HCT116 (cell line): ENCODE measurements at regions not wholly inside any gene's neighbourhood (a gene's known extent, or its start where the extent isn't known, plus 50 kb on each side); places are given as distances from the start of the nearest gene placed in this dataset.

Experiments used
- ATAC-seq: fragments of 200-7000 bp; cut with Tn5 transposase; 2 replicates; pipeline ENCODE4 v1.9.1; 2020; ENCODE audit warnings: mild to moderate bottlenecking, moderate library complexity
- BruUV-seq: library from RNA; stranded (reverse); fragments of 400-500 nt; replicated peaks from 2 replicates; lab custom pipeline; 2021; lab: Mats Ljungman, UMichigan
- CTCF ChIA-PET: fragments of 300-600 bp; sonication (Branson Sonifier 250); formaldehyde crosslinking; loops from one replicate; lab custom pipeline; 2021; ENCODE audit warnings: antibody characterized with exemption; lab: Charles Lee
- POLR2A ChIA-PET: fragments of 300-600, 350-600 bp; sonication (Branson Sonifier 250); formaldehyde crosslinking; loops from one replicate; lab custom pipeline; 2021; ENCODE audit warnings: antibody characterized with exemption; lab: Charles Lee
- RAD21 ChIA-PET, 2 experiments: fragments of 300-600 bp; sonication (Branson Sonifier 250); formaldehyde crosslinking; loops; one replicate each; lab custom pipeline; 2023; ENCODE audit warnings: low total read pairs in 2 of 2; ENCODE audit not compliant: uncharacterized antibody in 2 of 2, unreplicated experiment in 2 of 2, low non-redundant PET in 1 of 2; lab: Charles Lee
- DNase-seq: peaks from one replicate; pipeline ENCODE4 v3.0.0-alpha.2; 2010; ENCODE audit warnings: low read depth, low spot score
- H2AFZ ChIP-seq: fragments of 200-600 bp; shearing (Covaris generic), sonication (generic); 2 replicates; pipeline ENCODE4 v1.6.1; 2017; ENCODE audit warnings: low read depth, mixed run types, mixed read lengths, antibody characterized with exemption, low read length; ENCODE audit not compliant: poor library complexity, severe bottlenecking
- H3K27ac ChIP-seq: 2 replicates; pipeline ENCODE4 v1.5.1; 2012; ENCODE audit warnings: low read depth, low read length
- H3K27me3 ChIP-seq: fragments of 200-600 bp; sonication (generic); 2 replicates; pipeline ENCODE4 v1.6.1; 2016; ENCODE audit warnings: mixed run types, low read length, mixed read lengths; ENCODE audit not compliant: insufficient read depth
- H3K36me3 ChIP-seq, 2 experiments: fragments of 200-500 bp in 1 of 2; fragments of 200-600 bp in 1 of 2; sonication (Bioruptor generic) in 1 of 2; sonication (generic) in 1 of 2; 2 replicates each; pipeline versions ENCODE4 v1.5.1 to v1.6.1; 2014 to 2016; ENCODE audit warnings: low read length in 2 of 2, inconsistent platforms in 1 of 2, mixed read lengths in 1 of 2, mixed run types in 1 of 2; ENCODE audit not compliant: insufficient read depth in 2 of 2, control insufficient read depth in 1 of 2
- H3K4me1 ChIP-seq, 2 experiments: fragments of 200-600 bp in 1 of 2; sonication (generic) in 1 of 2; 2 replicates each; pipeline versions ENCODE4 v1.5.1 to v1.6.1; 2012 to 2017; ENCODE audit warnings: low read length in 2 of 2, inconsistent platforms in 1 of 2, mild to moderate bottlenecking in 1 of 2, mixed read lengths in 1 of 2, mixed run types in 1 of 2, moderate library complexity in 1 of 2; ENCODE audit not compliant: insufficient read depth in 2 of 2, control insufficient read depth in 1 of 2
- H3K4me2 ChIP-seq: fragments of 200-600 bp; sonication (generic); 2 replicates; pipeline ENCODE4 v1.6.1; 2017; ENCODE audit warnings: mixed run types, low read length, mixed read lengths
- H3K4me3 ChIP-seq, 2 experiments: fragments of 200-600 bp in 1 of 2; sonication (generic) in 1 of 2; replicated peaks in 1 of 2; 2 replicates each; pipeline ENCODE4 v1.5.1; 2011 to 2016; ENCODE audit warnings: low read length in 2 of 2, control low read depth in 1 of 2, low read depth in 1 of 2, mild to moderate bottlenecking in 1 of 2, mixed read lengths in 1 of 2, mixed run types in 1 of 2
- H3K79me2 ChIP-seq: fragments of 200-600 bp; sonication (generic); 2 replicates; pipeline ENCODE4 v1.6.1; 2017; ENCODE audit warnings: mild to moderate bottlenecking, mixed run types, low read length, moderate library complexity, mixed read lengths; ENCODE audit not compliant: insufficient read depth
- H3K9ac ChIP-seq: fragments of 200-600 bp; sonication (generic); 2 replicates; pipeline ENCODE4 v1.6.1; 2016; ENCODE audit warnings: low read length, mixed read lengths
- H3K9me2 ChIP-seq: fragments of 200-600 bp; sonication (generic), shearing (Covaris generic); 2 replicates; pipeline ENCODE4 v1.6.1; 2017; ENCODE audit warnings: mixed run types, mild to moderate bottlenecking, moderate library complexity; ENCODE audit not compliant: insufficient read depth
- H3K9me3 ChIP-seq, 2 experiments: fragments of 200-500 bp in 1 of 2; fragments of 200-600 bp in 1 of 2; sonication (Bioruptor generic) in 1 of 2; sonication (generic) in 1 of 2; 2 replicates each; pipeline ENCODE4 v1.6.1; 2014 to 2017; ENCODE audit warnings: low read length in 2 of 2, mixed read lengths in 2 of 2, inconsistent platforms in 1 of 2, low read depth in 1 of 2, mild to moderate bottlenecking in 1 of 2, mixed run types in 1 of 2, moderate library complexity in 1 of 2; ENCODE audit not compliant: control insufficient read depth in 1 of 2, insufficient read depth in 1 of 2
- H4K20me1 ChIP-seq: fragments of 200-600 bp; sonication (generic), shearing (Covaris generic); 2 replicates; pipeline ENCODE4 v1.6.1; 2017; ENCODE audit warnings: mixed run types, mild to moderate bottlenecking, moderate library complexity; ENCODE audit not compliant: insufficient read depth
- CEBPB ChIP-seq: IDR thresholded peaks from 2 replicates; pipeline ENCODE4 v1.6.1; 2012; ENCODE audit warnings: low read depth
- CTCF ChIP-seq, 3 experiments: fragments of 200-600 bp in 1 of 3; sonication (generic) in 1 of 3; IDR thresholded peaks in 2 of 3; conservative IDR thresholded peaks in 1 of 3; 2 replicates each; pipeline ENCODE4 v1.5.1; 2012 to 2017; ENCODE audit warnings: low read depth in 2 of 3, low read length in 2 of 3, antibody characterized with exemption in 1 of 3, borderline replicate concordance in 1 of 3, control low read depth in 1 of 3, mild to moderate bottlenecking in 1 of 3, mixed read lengths in 1 of 3, mixed run types in 1 of 3, moderate library complexity in 1 of 3; ENCODE audit not compliant: insufficient read depth in 1 of 3
- EGR1 ChIP-seq: IDR thresholded peaks from 2 replicates; pipeline ENCODE4 v1.6.1; 2012; ENCODE audit warnings: low read depth
- ELF1 ChIP-seq: IDR thresholded peaks from 2 replicates; pipeline ENCODE4 v1.6.1; 2012; ENCODE audit warnings: low read depth, borderline replicate concordance
- EZH2phosphoT487 ChIP-seq: fragments of 200-600 bp; IDR thresholded peaks from 2 replicates; pipeline ENCODE4 v1.6.1; 2018; ENCODE audit warnings: antibody characterized with exemption, borderline replicate concordance
- MAX ChIP-seq: IDR thresholded peaks from 2 replicates; pipeline ENCODE4 v1.6.1; 2012
- POLR2AphosphoS5 ChIP-seq: IDR thresholded peaks from 2 replicates; pipeline ENCODE4 v1.6.1; 2011; ENCODE audit warnings: mild to moderate bottlenecking, low read depth, low read length, moderate library complexity
- RAD21 ChIP-seq: IDR thresholded peaks from 2 replicates; pipeline ENCODE4 v1.6.1; 2012; ENCODE audit warnings: low read depth, mild to moderate bottlenecking
- REST ChIP-seq: IDR thresholded peaks from 2 replicates; pipeline ENCODE4 v1.6.1; 2012; ENCODE audit warnings: low read depth
- SIN3A ChIP-seq: IDR thresholded peaks from 2 replicates; pipeline ENCODE4 v1.6.1; 2012; ENCODE audit warnings: low read depth
- SP1 ChIP-seq: IDR thresholded peaks from 2 replicates; pipeline ENCODE4 v1.6.1; 2012; ENCODE audit warnings: low read depth
- SRF ChIP-seq: IDR thresholded peaks from 2 replicates; pipeline ENCODE4 v1.6.1; 2012; ENCODE audit warnings: low read depth
- TCF7L2 ChIP-seq: IDR thresholded peaks from 2 replicates; pipeline ENCODE4 v1.7.0; 2011; ENCODE audit warnings: borderline replicate concordance, inconsistent platforms; ENCODE audit not compliant: insufficient read depth, insufficient read length; ENCODE audit errors: extremely low read depth
- YY1 ChIP-seq: IDR thresholded peaks from 2 replicates; pipeline ENCODE4 v1.6.1; 2011; ENCODE audit warnings: low read length, low read depth, moderate library complexity, mild to moderate bottlenecking; ENCODE audit not compliant: insufficient replicate concordance; ENCODE audit errors: extremely low read depth
- ZBTB33 ChIP-seq: IDR thresholded peaks from 2 replicates; pipeline ENCODE4 v1.6.1; 2011; ENCODE audit warnings: mild to moderate bottlenecking, low read length, moderate library complexity; ENCODE audit not compliant: insufficient replicate concordance; ENCODE audit errors: extremely low read depth
- ZFX ChIP-seq: fragments of 450-650 bp; IDR thresholded peaks from 2 replicates; pipeline ENCODE4 v1.6.1; 2017
- intact Hi-C: fragments of 100-400 bp; cut with micrococcal nuclease; formaldehyde crosslinking; loops from 2 replicates; pipeline ENCODE4 v1.10.0; 2022

GRCh38 chr2:66753660-66754059, 318.7 kb downstream of the MEIS1 start:
- Histone ChIP-seq H3K4me3 (no peak overlapping the region), H3K79me2 (no peaks in the 10 kb centered on the region), H2AFZ (no peak overlapping the region), H3K27ac (no peak overlapping the region), H3K4me2 (no peak overlapping the region), H3K36me3 (no peaks in the 10 kb centered on the region), H3K27me3 (no peaks in the 10 kb centered on the region), H3K9ac (no peak overlapping the region), H3K9me2 (no peaks in the 10 kb centered on the region), H3K9me3 (peaks cover 0 to 4% of the 10 kb centered on the region in 2 experiments; a peak in 2 of 4 replicates), H4K20me1 (no peaks in the 10 kb centered on the region), H3K4me1 (no peaks in the 10 kb centered on the region)
- DNase-seq (no peak), ATAC-seq (no peak)
- POLR2A ChIA-PET = no interaction called here
- no peak for TF ChIP-seq ZFX
- TF ChIP-seq RAD21 = no peak
- TF ChIP-seq MAX = no peak
- TF ChIP-seq SIN3A = no peak
- TF ChIP-seq TCF7L2 = no peak
- TF ChIP-seq SRF = no peak
- TF ChIP-seq POLR2AphosphoS5 = no peak
- no peak for TF ChIP-seq ELF1
- TF ChIP-seq ZBTB33 = no peak
- no peak for TF ChIP-seq EZH2phosphoT487
- no peak for TF ChIP-seq CTCF (IDR thresholded peaks at IDR 0.05 in 2 of 3, conservative IDR thresholded peaks at IDR 0.05 in 1 of 3; ENCODE audit: borderline replicate concordance in 1 of 3, insufficient read depth in 1 of 3, low read depth in 2 of 3, low read length in 2 of 3)
- no peak for TF ChIP-seq CEBPB
- TF ChIP-seq EGR1 = no peak
- no peak for TF ChIP-seq SP1
- no peak for TF ChIP-seq YY1
- TF ChIP-seq REST = no peak
- BruUV-seq = no TSS peak
- intact Hi-C loops = no loop called here
- RAD21 ChIA-PET = no interaction called here
- CTCF ChIA-PET = no interaction called here
